Right lobe of liver (tissue), 6 donors: ENCODE measurements at regions not wholly inside any gene's neighbourhood (a gene's known extent, or its start where the extent isn't known, plus 50 kb on each side); places are given as distances from the start of the nearest gene placed in this dataset.

ENCODE experiments used
- ATAC-seq, 4 donors: fragments of 200-7000 bp; cut with Tn5 transposase; one replicate each; pipeline ENCODE4 v1.9.1; 2020; ENCODE audit warnings: mild to moderate bottlenecking in 4 of 4, moderate library complexity in 4 of 4
- DNase-seq, 3 donors: peaks; one replicate each; pipeline ENCODE4 v3.0.0-alpha.2; 2020
- H3K27ac ChIP-seq, 3 donors: fragments of 200-600 bp; one replicate each; pipeline ENCODE4 v1.8.0; 2022
- H3K27me3 ChIP-seq, 2 donors: fragments of 200-600 bp; one replicate each; pipeline ENCODE4 v1.8.0; 2022
- H3K36me3 ChIP-seq, 4 donors: fragments of 200-600 bp; sonication (generic) in 1 of 4; one replicate each; pipeline versions ENCODE4 v1.5.1 to v1.8.0; 2017 to 2022; ENCODE audit warnings: control low read depth in 1 of 4
- H3K4me1 ChIP-seq, 4 donors: fragments of 200-600 bp; sonication (generic) in 1 of 4; one replicate each; pipeline versions ENCODE4 v1.5.1 to v1.8.0; 2017 to 2022; ENCODE audit warnings: control low read depth in 1 of 4
- H3K4me3 ChIP-seq, 3 donors: fragments of 200-600 bp; one replicate each; pipeline ENCODE4 v1.8.0; 2022
- H3K9me3 ChIP-seq, 4 donors: fragments of 200-600 bp; sonication (generic) in 1 of 4; one replicate each; pipeline versions ENCODE4 v1.5.1 to v1.8.0; 2017 to 2022; ENCODE audit warnings: control low read depth in 1 of 4
- POLR2A ChIP-seq: fragments of 450-650 bp; IDR thresholded peaks from one replicate; pipeline ENCODE4 v1.6.1; 2017; ENCODE audit warnings: antibody characterized with exemption, mild to moderate bottlenecking
- WGBS: methylation state at CpG from one replicate; pipeline ENCODE4 v1.1.6; 2018; ENCODE audit warnings: low coverage, low lambda C conversion rate; ENCODE audit not compliant: insufficient coverage; ENCODE audit errors: missing lambda C conversion rate; 5-methylcytosine and 5-hydroxymethylcytosine counted together
- intact Hi-C, 2 donors: fragments of 100-400 bp; cut with DNase I; formaldehyde crosslinking; loops; one replicate each; pipeline versions ENCODE4 v1.11.2 to v1.14.1; 2022
- TF ChIP-seq, protein P1 (sequence below), 4 donors: fragments of 200-600 bp in 3 of 4; fragments of 450-650 bp in 1 of 4; IDR thresholded peaks; one replicate each; pipeline versions ENCODE4 v1.5.1 to v1.8.0; 2016 to 2022; ENCODE audit warnings: antibody characterized with exemption in 4 of 4, mild to moderate bottlenecking in 2 of 4
- donor health status: DM: no; HTN: yes; CAD: no.
- donor health status: DM: no; HTN: no; CAD: no.
- donor health status: DM: no; HTN: no; CAD: no.
- donor health status: DM: no; HTN: yes; CAD: no.
- donor health status: DM: no; HTN: yes; CAD: no.

DNA sequence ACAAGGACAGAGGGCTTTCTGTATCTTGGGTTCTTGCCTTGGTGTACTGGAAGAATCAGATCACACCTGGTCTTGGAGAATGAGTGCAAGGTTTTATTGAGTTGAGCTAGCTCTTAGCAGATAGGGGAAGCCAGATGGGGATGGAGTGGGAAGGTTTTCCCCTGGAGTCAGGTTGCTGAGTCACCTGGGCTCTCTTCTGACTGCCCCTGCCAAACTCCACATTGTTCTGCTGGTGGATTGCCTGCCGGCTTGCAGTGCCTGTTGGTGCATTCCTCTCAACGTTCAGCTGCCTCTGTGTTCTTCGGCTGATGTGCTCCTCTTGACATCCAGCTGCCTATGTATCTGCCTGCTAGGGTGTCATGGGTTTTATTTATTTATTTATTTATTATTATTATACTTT lies 1431.1 kb downstream of the CDH8 start:
- TF ChIP-seq, protein P1, sequence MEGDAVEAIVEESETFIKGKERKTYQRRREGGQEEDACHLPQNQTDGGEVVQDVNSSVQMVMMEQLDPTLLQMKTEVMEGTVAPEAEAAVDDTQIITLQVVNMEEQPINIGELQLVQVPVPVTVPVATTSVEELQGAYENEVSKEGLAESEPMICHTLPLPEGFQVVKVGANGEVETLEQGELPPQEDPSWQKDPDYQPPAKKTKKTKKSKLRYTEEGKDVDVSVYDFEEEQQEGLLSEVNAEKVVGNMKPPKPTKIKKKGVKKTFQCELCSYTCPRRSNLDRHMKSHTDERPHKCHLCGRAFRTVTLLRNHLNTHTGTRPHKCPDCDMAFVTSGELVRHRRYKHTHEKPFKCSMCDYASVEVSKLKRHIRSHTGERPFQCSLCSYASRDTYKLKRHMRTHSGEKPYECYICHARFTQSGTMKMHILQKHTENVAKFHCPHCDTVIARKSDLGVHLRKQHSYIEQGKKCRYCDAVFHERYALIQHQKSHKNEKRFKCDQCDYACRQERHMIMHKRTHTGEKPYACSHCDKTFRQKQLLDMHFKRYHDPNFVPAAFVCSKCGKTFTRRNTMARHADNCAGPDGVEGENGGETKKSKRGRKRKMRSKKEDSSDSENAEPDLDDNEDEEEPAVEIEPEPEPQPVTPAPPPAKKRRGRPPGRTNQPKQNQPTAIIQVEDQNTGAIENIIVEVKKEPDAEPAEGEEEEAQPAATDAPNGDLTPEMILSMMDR (IDR thresholded peaks at IDR 0.05) = no peak
- no peak for TF ChIP-seq POLR2A
- WGBS = 40% methylated on average over 2 of the region's 3 CpGs
- H3K4me1 ChIP-seq = no peaks in the 10 kb centered on the region
- H3K36me3 ChIP-seq = no peaks in the 10 kb centered on the region
- no peaks in the 10 kb centered on the region for H3K9me3 ChIP-seq
- no peaks in the 10 kb centered on the region for H3K27me3 ChIP-seq
- ATAC-seq (no peak), DNase-seq (no peak)
- intact Hi-C loops = no loop called here
- H3K4me3 ChIP-seq = no peak overlapping the region
- H3K27ac ChIP-seq = no peak overlapping the region

DNA sequence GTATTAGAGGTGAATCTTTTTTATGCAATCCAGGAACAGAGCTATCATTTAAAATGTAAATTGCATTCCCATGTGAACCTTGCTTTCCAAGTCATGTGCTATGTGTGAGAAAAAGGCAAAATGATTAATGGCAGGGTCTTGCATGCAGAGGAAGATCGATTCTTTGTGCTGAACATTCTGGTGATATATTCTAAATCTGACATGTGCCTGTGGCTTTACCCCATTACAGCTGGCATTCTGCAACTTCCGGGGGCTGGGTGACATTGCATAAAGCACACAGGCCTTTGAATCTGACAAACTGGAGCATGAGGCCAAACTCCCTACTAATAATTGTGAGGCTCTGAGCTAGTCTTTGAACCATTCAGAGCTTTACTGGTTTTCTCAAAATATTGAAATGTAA lies 1449.7 kb downstream of the CDH8 start:
- ATAC-seq (no peak), DNase-seq (no peak)
- no CpG with 5 or more reads among the region's 2 CpGs for WGBS
- H3K4me3 ChIP-seq = no peak overlapping the region
- intact Hi-C loops = no loop called here
- no peaks in the 10 kb centered on the region for H3K4me1 ChIP-seq
- no peaks in the 10 kb centered on the region for H3K27me3 ChIP-seq
- no peaks in the 10 kb centered on the region for H3K36me3 ChIP-seq
- no peak for TF ChIP-seq POLR2A
- TF ChIP-seq, protein P1 (IDR thresholded peaks at IDR 0.05) = no peak
- H3K27ac ChIP-seq = no peak overlapping the region
- H3K9me3 ChIP-seq = no peaks in the 10 kb centered on the region

DNA sequence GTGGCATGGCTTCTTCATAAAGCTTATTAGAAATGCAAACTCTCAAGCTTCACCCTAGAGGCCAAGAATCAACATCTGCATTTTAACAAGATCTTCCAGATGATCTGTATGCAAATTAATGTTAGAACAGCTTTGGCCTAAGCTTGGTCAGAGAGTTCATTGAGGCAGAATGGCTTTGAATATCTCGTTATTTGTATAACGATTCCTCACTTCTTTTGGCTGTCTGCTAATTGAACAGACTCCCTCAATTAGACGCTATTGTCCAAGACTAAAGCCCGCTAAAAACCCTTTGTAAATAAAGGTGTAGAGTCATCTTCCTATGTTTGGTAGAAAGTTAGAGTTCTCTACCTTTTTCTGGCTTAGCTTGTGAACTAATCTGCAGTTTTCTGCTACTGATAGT lies 1453.7 kb downstream of the CDH8 start:
- 47% methylated on average over 4 of the region's 4 CpGs for WGBS

DNA sequence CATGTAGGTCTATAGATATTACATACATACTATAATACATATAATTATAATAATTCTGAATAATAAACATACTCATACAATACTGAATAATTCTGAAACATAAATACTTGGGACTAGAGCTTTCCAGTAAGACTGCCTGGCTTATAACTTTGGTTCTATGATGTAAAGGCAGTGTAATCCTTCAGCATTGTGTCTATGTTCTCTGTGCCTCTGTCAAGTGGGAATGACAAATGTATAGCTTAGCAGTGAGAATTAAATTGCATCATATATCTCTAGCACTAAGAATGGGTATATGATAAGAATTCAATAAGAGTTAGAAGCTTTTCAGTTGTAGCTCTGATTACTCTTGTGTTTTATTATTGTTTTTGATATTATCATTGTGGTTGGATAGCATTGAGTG lies 1469.3 kb downstream of the CDH8 start:
- H3K27me3 ChIP-seq = no peaks in the 10 kb centered on the region
- no peak overlapping the region for H3K4me3 ChIP-seq
- H3K9me3 ChIP-seq = no peaks in the 10 kb centered on the region
- DNase-seq (no peak), ATAC-seq (no peak)
- no peak for TF ChIP-seq POLR2A
- TF ChIP-seq, protein P1 (IDR thresholded peaks at IDR 0.05) = no peak
- H3K4me1 ChIP-seq = no peaks in the 10 kb centered on the region
- intact Hi-C loops = no loop called here
- H3K36me3 ChIP-seq = no peaks in the 10 kb centered on the region
- H3K27ac ChIP-seq = no peak overlapping the region

More for the DNA sequence above, 1453.7 kb downstream of the CDH8 start:
- ATAC-seq = no peak
- Histone ChIP-seq H3K27me3 (no peaks in the 10 kb centered on the region), H3K27ac (no peak overlapping the region), H3K36me3 (no peaks in the 10 kb centered on the region), H3K4me3 (no peak overlapping the region), H3K4me1 (no peaks in the 10 kb centered on the region), H3K9me3 (no peaks in the 10 kb centered on the region)
- no peak for DNase-seq
- TF ChIP-seq, protein P1 (IDR thresholded peaks at IDR 0.05) = no peak
- no peak for TF ChIP-seq POLR2A
- intact Hi-C loops = no loop called here

DNA sequence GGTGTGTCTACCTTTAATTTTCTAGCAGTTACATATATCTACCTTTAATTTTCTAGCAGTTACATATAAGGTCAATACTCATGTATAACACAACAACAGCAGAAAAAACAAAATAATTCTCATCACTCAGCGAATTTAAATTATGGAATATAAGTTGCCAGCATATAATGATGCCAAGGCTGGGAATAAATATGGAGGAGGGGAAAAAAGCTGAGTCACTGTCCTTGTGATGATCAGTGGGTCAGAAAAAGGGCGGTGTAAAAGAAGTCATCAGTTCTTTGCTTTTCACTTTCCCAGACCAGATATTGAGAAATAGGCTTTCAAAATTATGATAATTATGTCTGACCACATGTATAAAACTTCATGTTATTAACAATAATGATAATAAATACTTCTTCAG lies 1471.7 kb downstream of the CDH8 start:
- no peak overlapping the region for H3K4me3 ChIP-seq
- no peaks in the 10 kb centered on the region for H3K9me3 ChIP-seq
- no peak overlapping the region for H3K27ac ChIP-seq
- DNase-seq (no peak), ATAC-seq (no peak)
- no peaks in the 10 kb centered on the region for H3K36me3 ChIP-seq
- H3K27me3 ChIP-seq = no peaks in the 10 kb centered on the region
- no peaks in the 10 kb centered on the region for H3K4me1 ChIP-seq
- intact Hi-C loops = no loop called here
- 55% methylated on average over 2 of the region's 2 CpGs for WGBS
- TF ChIP-seq POLR2A = no peak
- TF ChIP-seq, protein P1 (IDR thresholded peaks at IDR 0.05) = no peak
